ENCODE measurements at regions not wholly inside any gene's neighbourhood (a gene's known extent, or its start where the extent isn't known, plus 50 kb on each side); places are given as distances from the start of the nearest gene placed in this dataset.

DNA sequence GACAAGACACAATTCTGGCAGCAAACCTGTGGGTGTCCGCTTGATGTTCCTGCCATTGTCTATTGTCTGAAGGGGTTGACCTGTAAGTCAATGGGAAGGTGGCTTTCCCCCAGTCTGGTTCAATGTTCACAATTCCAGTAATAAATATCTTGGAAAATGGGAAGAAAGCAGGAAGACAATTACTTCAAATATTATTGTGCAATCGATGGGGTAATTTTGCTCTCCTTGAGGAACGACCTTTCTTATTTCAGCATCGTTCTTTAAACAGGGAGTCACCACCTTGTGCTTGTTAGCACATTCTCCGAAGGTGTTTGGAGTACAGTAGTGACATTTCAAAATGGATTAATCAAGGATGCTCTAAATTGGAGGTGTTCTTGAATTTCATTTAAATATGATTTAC, 136.9 kb downstream of the BTBD3 start:
- no peak overlapping the region for H3K4me3 ChIP-seq (ENCODE audit: insufficient read depth, low read length, poor library complexity, severe bottlenecking)
- H3K4me2 ChIP-seq (ENCODE audit: low read depth, low read length, poor library complexity, severe bottlenecking) = no peak overlapping the region

DNA sequence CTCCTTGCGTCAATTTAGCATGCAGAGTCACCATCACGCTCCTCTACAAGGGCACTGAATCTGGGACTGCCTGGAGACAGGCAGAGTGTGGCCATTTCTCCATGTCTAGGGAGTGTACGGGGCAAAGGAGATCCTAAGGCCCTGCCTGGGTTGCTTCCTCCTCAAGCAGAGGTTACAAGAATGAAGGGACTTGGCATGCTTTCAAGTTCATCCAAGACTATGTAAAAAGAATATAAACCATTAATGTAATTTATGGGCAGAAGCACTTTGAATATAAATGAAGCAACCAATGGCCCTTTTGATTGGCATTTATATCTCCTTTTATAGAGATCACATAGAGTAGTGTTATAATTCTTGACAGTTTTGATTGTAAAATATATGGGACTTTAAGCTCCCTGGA, 137.5 kb downstream of the BTBD3 start:
- no peaks in the 10 kb centered on the region for H3K9me2 ChIP-seq (replicated peaks; ENCODE audit: insufficient read depth, low read length)
- H3K9ac ChIP-seq (ENCODE audit: low read length) = no peak overlapping the region
- TF ChIP-seq, protein P1, sequence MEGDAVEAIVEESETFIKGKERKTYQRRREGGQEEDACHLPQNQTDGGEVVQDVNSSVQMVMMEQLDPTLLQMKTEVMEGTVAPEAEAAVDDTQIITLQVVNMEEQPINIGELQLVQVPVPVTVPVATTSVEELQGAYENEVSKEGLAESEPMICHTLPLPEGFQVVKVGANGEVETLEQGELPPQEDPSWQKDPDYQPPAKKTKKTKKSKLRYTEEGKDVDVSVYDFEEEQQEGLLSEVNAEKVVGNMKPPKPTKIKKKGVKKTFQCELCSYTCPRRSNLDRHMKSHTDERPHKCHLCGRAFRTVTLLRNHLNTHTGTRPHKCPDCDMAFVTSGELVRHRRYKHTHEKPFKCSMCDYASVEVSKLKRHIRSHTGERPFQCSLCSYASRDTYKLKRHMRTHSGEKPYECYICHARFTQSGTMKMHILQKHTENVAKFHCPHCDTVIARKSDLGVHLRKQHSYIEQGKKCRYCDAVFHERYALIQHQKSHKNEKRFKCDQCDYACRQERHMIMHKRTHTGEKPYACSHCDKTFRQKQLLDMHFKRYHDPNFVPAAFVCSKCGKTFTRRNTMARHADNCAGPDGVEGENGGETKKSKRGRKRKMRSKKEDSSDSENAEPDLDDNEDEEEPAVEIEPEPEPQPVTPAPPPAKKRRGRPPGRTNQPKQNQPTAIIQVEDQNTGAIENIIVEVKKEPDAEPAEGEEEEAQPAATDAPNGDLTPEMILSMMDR (IDR thresholded peaks at IDR 0.05; ENCODE audit: insufficient read depth, low read length, poor library complexity, severe bottlenecking) = no peak
- TF ChIP-seq EZH2phosphoT487 (conservative IDR thresholded peaks at IDR 0.05; ENCODE audit: low read length) = no peak
- H3K4me3 ChIP-seq (ENCODE audit: insufficient read depth, low read length, poor library complexity, severe bottlenecking) = no peak overlapping the region
- H4K20me1 ChIP-seq (ENCODE audit: low read depth, low read length) = no peaks in the 10 kb centered on the region
- H3K9me3 ChIP-seq (ENCODE audit: insufficient read depth, low read length) = no peaks in the 10 kb centered on the region
- no peak overlapping the region for H3K4me2 ChIP-seq (ENCODE audit: low read depth, low read length, poor library complexity, severe bottlenecking)
- no peaks in the 10 kb centered on the region for H3K36me3 ChIP-seq (ENCODE audit: low read length)
- no peaks in the 10 kb centered on the region for H3K27me3 ChIP-seq (ENCODE audit: low read length)
- H3F3A ChIP-seq (ENCODE audit: insufficient read depth) = no peaks in the 10 kb centered on the region
- no peaks in the 10 kb centered on the region for H3K79me2 ChIP-seq (ENCODE audit: insufficient read depth, low read length)
- no peak overlapping the region for H2AFZ ChIP-seq (ENCODE audit: low read depth, low read length, severe bottlenecking)
- H3K27ac ChIP-seq (ENCODE audit: low read depth, low read length) = no peak overlapping the region

More for the DNA sequence above, 136.9 kb downstream of the BTBD3 start:
- TF ChIP-seq, protein P1 (IDR thresholded peaks at IDR 0.05; ENCODE audit: insufficient read depth, low read length, poor library complexity, severe bottlenecking) = no peak
- TF ChIP-seq EZH2phosphoT487 (conservative IDR thresholded peaks at IDR 0.05; ENCODE audit: low read length) = no peak
- no peaks in the 10 kb centered on the region for H3K9me2 ChIP-seq (replicated peaks; ENCODE audit: insufficient read depth, low read length)
- H3K79me2 ChIP-seq (ENCODE audit: insufficient read depth, low read length) = no peaks in the 10 kb centered on the region
- H3K9me3 ChIP-seq (ENCODE audit: insufficient read depth, low read length) = no peaks in the 10 kb centered on the region
- no peaks in the 10 kb centered on the region for H4K20me1 ChIP-seq (ENCODE audit: low read depth, low read length)
- H3K27ac ChIP-seq (ENCODE audit: low read depth, low read length) = no peak overlapping the region
- no peaks in the 10 kb centered on the region for H3K27me3 ChIP-seq (ENCODE audit: low read length)
- H3K36me3 ChIP-seq (ENCODE audit: low read length) = no peaks in the 10 kb centered on the region
- no peaks in the 10 kb centered on the region for H3F3A ChIP-seq (ENCODE audit: insufficient read depth)
- no peak overlapping the region for H3K9ac ChIP-seq (ENCODE audit: low read length)
- H2AFZ ChIP-seq (ENCODE audit: low read depth, low read length, severe bottlenecking) = no peak overlapping the region

DNA sequence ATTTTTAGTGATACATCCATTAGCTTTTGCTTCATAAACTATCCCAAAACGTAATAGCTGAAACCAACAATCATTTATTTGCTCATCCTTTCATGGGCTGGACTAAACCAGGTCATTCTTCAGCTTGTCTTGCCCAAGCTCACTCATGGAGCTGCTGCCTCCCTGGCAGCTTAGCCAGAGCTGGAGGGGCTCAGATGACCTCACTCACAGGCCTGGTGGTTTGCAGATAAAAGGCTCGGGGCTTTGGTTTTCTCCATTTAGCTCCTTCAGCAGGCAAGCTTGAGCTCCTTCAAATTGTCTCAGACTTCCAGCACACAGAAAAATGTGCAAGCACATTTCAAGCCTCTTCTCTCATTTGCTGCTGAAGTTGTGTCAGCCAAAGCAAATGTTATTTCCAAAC, 139.1 kb downstream of the BTBD3 start:
- Histone ChIP-seq H3F3A (ENCODE audit: insufficient read depth) (no peaks in the 10 kb centered on the region), H3K36me3 (ENCODE audit: low read length) (no peaks in the 10 kb centered on the region), H3K9me2 (replicated peaks; ENCODE audit: insufficient read depth, low read length) (no peaks in the 10 kb centered on the region), H4K20me1 (ENCODE audit: low read depth, low read length) (no peaks in the 10 kb centered on the region), H3K9me3 (ENCODE audit: insufficient read depth, low read length) (no peaks in the 10 kb centered on the region), H3K9ac (ENCODE audit: low read length) (no peak overlapping the region), H3K27me3 (ENCODE audit: low read length) (no peaks in the 10 kb centered on the region), H3K4me2 (ENCODE audit: low read depth, low read length, poor library complexity, severe bottlenecking) (no peak overlapping the region), H3K79me2 (ENCODE audit: insufficient read depth, low read length) (no peaks in the 10 kb centered on the region), H3K27ac (ENCODE audit: low read depth, low read length) (no peak overlapping the region), H2AFZ (ENCODE audit: low read depth, low read length, severe bottlenecking) (no peak overlapping the region), H3K4me3 (ENCODE audit: insufficient read depth, low read length, poor library complexity, severe bottlenecking) (no peak overlapping the region)
- TF ChIP-seq EZH2phosphoT487 (conservative IDR thresholded peaks at IDR 0.05; ENCODE audit: low read length) = no peak
- TF ChIP-seq, protein P1 (IDR thresholded peaks at IDR 0.05; ENCODE audit: insufficient read depth, low read length, poor library complexity, severe bottlenecking) = no peak
